ENCODE measurements at regions not wholly inside any gene's neighbourhood (a gene's known extent, or its start where the extent isn't known, plus 50 kb on each side); places are given as distances from the start of the nearest gene placed in this dataset.
"Not testable (repeated sequence)": the region's sequence is repeated elsewhere in the genome, so short reads cannot be mapped to it uniquely, and the experiment has no call there.

GRCh38 chr3:18086760-18087159 lies 338.4 kb downstream of the SATB1 start:
- Histone ChIP-seq H3K9me3 (ENCODE audit: control insufficient read depth, insufficient read depth, low read length) (no peaks in the 10 kb centered on the region), H3K36me3 (ENCODE audit: control insufficient read depth, low read length) (no peaks in the 10 kb centered on the region), H3K4me2 (ENCODE audit: low read length) (no peak overlapping the region), H3K4me1 (ENCODE audit: control insufficient read depth, low read length) (no peaks in the 10 kb centered on the region), H3K79me2 (ENCODE audit: control insufficient read depth, low read length) (no peaks in the 10 kb centered on the region), H4K20me1 (ENCODE audit: control insufficient read depth, insufficient read depth, low read depth, low read length) (no peaks in the 10 kb centered on the region), H3K4me3 (ENCODE audit: low read length) (no peak overlapping the region), H3F3A (ENCODE audit: control insufficient read depth, insufficient read depth) (no peaks in the 10 kb centered on the region), H3K9me2 (replicated peaks; ENCODE audit: control insufficient read depth, low read length) (no peaks in the 10 kb centered on the region), H3K27ac (ENCODE audit: low read depth, low read length) (no peak overlapping the region), H3K27me3 (ENCODE audit: control insufficient read depth, low read length) (no peaks in the 10 kb centered on the region)
- TF ChIP-seq CTCF (IDR thresholded peaks at IDR 0.05; ENCODE audit: low read depth, low read length, poor library complexity, severe bottlenecking), result no peak
- no peak for TF ChIP-seq EZH2phosphoT487 (IDR thresholded peaks at IDR 0.05; ENCODE audit: borderline replicate concordance, low read length)

GRCh38 chr3:18086078-18086477 lies 339.1 kb downstream of the SATB1 start:
- no peaks in the 10 kb centered on the region for H3K79me2 ChIP-seq (ENCODE audit: control insufficient read depth, low read length)
- no peaks in the 10 kb centered on the region for H3K9me3 ChIP-seq (ENCODE audit: control insufficient read depth, insufficient read depth, low read length)
- H3K27me3 ChIP-seq (ENCODE audit: control insufficient read depth, low read length), result no peaks in the 10 kb centered on the region
- H3K4me3 ChIP-seq (ENCODE audit: low read length), result no peak overlapping the region
- TF ChIP-seq EZH2phosphoT487 (IDR thresholded peaks at IDR 0.05; ENCODE audit: borderline replicate concordance, low read length), result no peak
- TF ChIP-seq CTCF (IDR thresholded peaks at IDR 0.05; ENCODE audit: low read depth, low read length, poor library complexity, severe bottlenecking), result no peak
- no peaks in the 10 kb centered on the region for H3F3A ChIP-seq (ENCODE audit: control insufficient read depth, insufficient read depth)
- H3K9me2 ChIP-seq (replicated peaks; ENCODE audit: control insufficient read depth, low read length), result no peaks in the 10 kb centered on the region
- no peaks in the 10 kb centered on the region for H3K36me3 ChIP-seq (ENCODE audit: control insufficient read depth, low read length)
- H3K27ac ChIP-seq (ENCODE audit: low read depth, low read length), result no peak overlapping the region
- no peaks in the 10 kb centered on the region for H4K20me1 ChIP-seq (ENCODE audit: control insufficient read depth, insufficient read depth, low read depth, low read length)
- H3K4me1 ChIP-seq (ENCODE audit: control insufficient read depth, low read length), result no peaks in the 10 kb centered on the region
- H3K4me2 ChIP-seq (ENCODE audit: low read length), result no peak overlapping the region

GRCh38 chr3:18085429-18085828 lies 339.7 kb downstream of the SATB1 start:
- H3K9me2 ChIP-seq (replicated peaks; ENCODE audit: control insufficient read depth, low read length), result no peaks in the 10 kb centered on the region
- H3K79me2 ChIP-seq (ENCODE audit: control insufficient read depth, low read length), result no peaks in the 10 kb centered on the region
- no peak overlapping the region for H3K4me3 ChIP-seq (ENCODE audit: low read length)
- no peak for TF ChIP-seq CTCF (IDR thresholded peaks at IDR 0.05; ENCODE audit: low read depth, low read length, poor library complexity, severe bottlenecking)
- no peak for TF ChIP-seq EZH2phosphoT487 (IDR thresholded peaks at IDR 0.05; ENCODE audit: borderline replicate concordance, low read length)
- no peak overlapping the region for H3K27ac ChIP-seq (ENCODE audit: low read depth, low read length)
- H3K4me2 ChIP-seq (ENCODE audit: low read length), result no peak overlapping the region
- H3K9me3 ChIP-seq (ENCODE audit: control insufficient read depth, insufficient read depth, low read length), result no peaks in the 10 kb centered on the region
- no peaks in the 10 kb centered on the region for H3K4me1 ChIP-seq (ENCODE audit: control insufficient read depth, low read length)
- no peaks in the 10 kb centered on the region for H3K36me3 ChIP-seq (ENCODE audit: control insufficient read depth, low read length)
- H3K27me3 ChIP-seq (ENCODE audit: control insufficient read depth, low read length), result 0 out of 2 replicates have a peak, but pooled peaks cover under 1% of the 10 kb centered on the region
- no peaks in the 10 kb centered on the region for H3F3A ChIP-seq (ENCODE audit: control insufficient read depth, insufficient read depth)
- no peaks in the 10 kb centered on the region for H4K20me1 ChIP-seq (ENCODE audit: control insufficient read depth, insufficient read depth, low read depth, low read length)

GRCh38 chr3:18083273-18083590 lies 340.8 kb upstream of the TBC1D5 start:
- not testable (repeated sequence) for H3K36me3 ChIP-seq (ENCODE audit: control insufficient read depth, low read length); H3K4me2 ChIP-seq (ENCODE audit: low read length); H3K4me1 ChIP-seq (ENCODE audit: control insufficient read depth, low read length); H3K4me3 ChIP-seq (ENCODE audit: low read length); H3K9me3 ChIP-seq (ENCODE audit: control insufficient read depth, insufficient read depth, low read length); H4K20me1 ChIP-seq (ENCODE audit: control insufficient read depth, insufficient read depth, low read depth, low read length); H3K27ac ChIP-seq (ENCODE audit: low read depth, low read length); H3K79me2 ChIP-seq (ENCODE audit: control insufficient read depth, low read length); H3K9me2 ChIP-seq (replicated peaks; ENCODE audit: control insufficient read depth, low read length); H3F3A ChIP-seq (ENCODE audit: control insufficient read depth, insufficient read depth); H3K27me3 ChIP-seq (ENCODE audit: control insufficient read depth, low read length)
